Brain microvascular endothelial cell (primary cell): ENCODE measurements at regions not wholly inside any gene's neighbourhood (a gene's known extent, or its start where the extent isn't known, plus 50 kb on each side); places are given as distances from the start of the nearest gene placed in this dataset.

Source experiments
- DNase-seq: peaks from one replicate; pipeline ENCODE4 v3.0.0-alpha.2; 2020
- H3K27ac ChIP-seq: fragments of 250-450 bp; sonication (Bioruptor Pico); 2 replicates; pipeline ENCODE4 v1.5.1; 2020; ENCODE audit warnings: mild to moderate bottlenecking, moderate library complexity
- H3K27me3 ChIP-seq: fragments of 250-450 bp; sonication (Bioruptor Pico); replicated peaks from 2 replicates; pipeline ENCODE4 v1.5.1; 2020; ENCODE audit warnings: mild to moderate bottlenecking
- H3K36me3 ChIP-seq: fragments of 250-450 bp; sonication (Bioruptor Pico); replicated peaks from 2 replicates; pipeline ENCODE4 v1.5.1; 2020; ENCODE audit warnings: mild to moderate bottlenecking
- H3K4me3 ChIP-seq: 2 replicates; pipeline ENCODE4 v1.5.1; 2011; ENCODE audit warnings: low read depth, mild to moderate bottlenecking, control low read depth, low read length, moderate library complexity
- CTCF ChIP-seq: IDR thresholded peaks from 2 replicates; pipeline ENCODE4 v1.5.1; 2011; ENCODE audit warnings: low read depth, mild to moderate bottlenecking, moderate library complexity, low read length, control low read depth, inconsistent platforms; ENCODE audit errors: missing control alignments
- in situ Hi-C: cut with HindIII; loops from 2 replicates; pipeline ENCODE4 v1.10.0; 2017; ENCODE audit warnings: low sequenced_read_pairs, low pct_ligation_motif_present

- peak overlapping the region; percentile 18 for H3K4me3 ChIP-seq
- no peaks in the 10 kb centered on the region for H3K36me3 ChIP-seq
- H3K27ac ChIP-seq: no peak overlapping the region
- in situ Hi-C loops: no loop called here
- no peak for TF ChIP-seq CTCF
- no peaks in the 10 kb centered on the region for H3K27me3 ChIP-seq
- DNase-seq: no peak
These were observed 206.4 kb downstream of the ENC1 start for GRCh38 chr5:74433896-74434829.

GRCh38 chr5:74433255-74433895 is 207.2 kb downstream of the ENC1 start:
- Histone ChIP-seq H3K36me3 (no peaks in the 10 kb centered on the region), H3K27me3 (no peaks in the 10 kb centered on the region), H3K4me3 (peak overlapping the region; percentile 18), H3K27ac (no peak overlapping the region)
- in situ Hi-C loops: no loop called here
- TF ChIP-seq CTCF: no peak
- peak; percentile 18 for DNase-seq

GRCh38 chr5:74432721-74433120 is 207.8 kb downstream of the ENC1 start:
- no peaks in the 10 kb centered on the region for H3K36me3 ChIP-seq
- DNase-seq: no peak
- in situ Hi-C loops: no loop called here
- no peak overlapping the region for H3K27ac ChIP-seq
- no peak for TF ChIP-seq CTCF
- H3K4me3 ChIP-seq: no peak overlapping the region
- no peaks in the 10 kb centered on the region for H3K27me3 ChIP-seq

- H3K27me3 ChIP-seq: no peaks in the 10 kb centered on the region
- H3K4me3 ChIP-seq: no peak overlapping the region
- no peak overlapping the region for H3K27ac ChIP-seq
- TF ChIP-seq CTCF: no peak
- in situ Hi-C loops: no loop called here
- no peaks in the 10 kb centered on the region for H3K36me3 ChIP-seq
- no peak for DNase-seq
These were observed 208.3 kb downstream of the ENC1 start for GRCh38 chr5:74432216-74432615.

- Histone ChIP-seq H3K27me3 (no peaks in the 10 kb centered on the region), H3K4me3 (no peak overlapping the region), H3K27ac (no peak overlapping the region), H3K36me3 (no peaks in the 10 kb centered on the region)
- no peak for TF ChIP-seq CTCF
- in situ Hi-C loops: no loop called here
- DNase-seq: no peak
These were observed 209.2 kb downstream of the ENC1 start for GRCh38 chr5:74431290-74431669.
